ENCODE measurements at regions not wholly inside any gene's neighbourhood (a gene's known extent, or its start where the extent isn't known, plus 50 kb on each side); places are given as distances from the start of the nearest gene placed in this dataset.
"Not testable (repeated sequence)": the region's sequence is repeated elsewhere in the genome, so short reads cannot be mapped to it uniquely, and the experiment has no call there.

DNA sequence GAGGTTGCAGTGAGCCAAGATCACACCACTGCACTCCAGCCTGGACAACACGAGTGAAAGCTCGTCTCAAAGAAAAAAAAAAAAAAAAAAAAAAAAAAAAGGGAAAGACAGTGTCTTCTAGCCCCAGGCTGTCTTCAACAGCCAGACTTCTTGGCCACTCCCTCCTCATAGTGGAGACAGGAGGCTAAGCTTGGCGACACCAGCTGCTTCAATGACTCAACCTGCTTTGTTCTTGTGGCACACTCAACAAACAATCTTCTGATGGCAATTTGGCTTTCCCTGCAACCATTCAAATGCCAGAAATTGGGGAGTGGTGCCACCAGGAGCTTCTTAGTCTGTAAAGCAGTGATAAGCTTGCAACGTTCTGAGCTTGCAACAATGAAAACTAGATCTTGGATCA lies 290.4 kb upstream of the DYNLRB2 start:
- peaks cover 0 to 16% (median 4%) of the 10 kb centered on the region in 5 donors for H3K27me3 Mint-ChIP-seq
- H3K4me3 Mint-ChIP-seq, result no peak overlapping the region
- no peaks in the 10 kb centered on the region for H3K4me1 Mint-ChIP-seq
- H3K36me3 Mint-ChIP-seq, result no peaks in the 10 kb centered on the region
- POLR2A ChIA-PET, result no interaction called here
- DNase-seq, result no peak
- peaks cover 0 to 2% (median 0%) of the 10 kb centered on the region in 9 donors for H3K9me3 Mint-ChIP-seq
- no peak for ATAC-seq
- no peak overlapping the region for H3K27ac Mint-ChIP-seq

DNA sequence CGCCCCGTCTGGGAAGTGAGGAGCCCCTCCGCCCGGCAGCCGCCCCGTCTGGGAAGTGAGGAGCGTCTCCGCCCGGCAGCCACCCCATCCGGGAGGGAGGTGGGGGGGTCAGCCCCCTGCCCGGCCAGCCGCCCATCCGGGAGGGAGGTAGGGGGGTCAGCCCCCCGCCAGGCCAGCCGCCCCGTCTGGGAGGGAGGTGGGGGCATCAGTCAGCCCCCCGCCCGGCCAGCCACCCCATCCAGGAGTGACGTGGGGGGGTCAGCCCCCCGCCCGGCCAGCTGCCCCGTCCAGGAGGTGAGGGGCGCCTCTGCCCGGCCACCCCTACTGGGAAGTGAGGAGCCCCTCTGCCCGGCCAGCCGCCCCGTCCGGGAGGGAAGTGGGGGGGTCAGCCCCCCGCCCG lies 297.5 kb upstream of the DYNLRB2 start:
- H3K9me3 Mint-ChIP-seq, result peaks cover 0 to 28% (median 13%) of the 10 kb centered on the region in 9 donors
- POLR2A ChIA-PET, H3K27ac Mint-ChIP-seq, H3K4me1 Mint-ChIP-seq, ATAC-seq, H3K36me3 Mint-ChIP-seq, DNase-seq, H3K27me3 Mint-ChIP-seq, H3K4me3 Mint-ChIP-seq: not testable (repeated sequence)

DNA sequence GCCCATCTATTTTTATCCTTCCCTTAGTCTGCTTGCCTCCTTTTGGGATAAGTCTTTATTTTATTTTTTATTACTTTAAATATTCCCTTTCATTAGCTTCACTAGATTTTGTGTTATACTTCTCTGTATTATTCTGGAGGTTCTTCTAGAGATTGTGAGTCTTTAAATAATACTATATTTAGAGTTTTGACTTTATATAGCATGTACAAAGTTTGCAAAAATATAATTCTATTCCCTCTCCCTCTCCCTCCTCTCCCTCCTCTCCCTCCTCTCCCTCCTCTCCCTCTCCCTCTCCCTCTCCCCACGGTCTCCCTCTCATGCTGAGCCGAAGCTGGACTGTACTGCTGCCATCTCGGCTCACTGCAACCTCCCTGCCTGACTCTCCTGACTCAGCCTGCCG lies 298.5 kb upstream of the DYNLRB2 start:
- ATAC-seq, H3K27ac Mint-ChIP-seq, POLR2A ChIA-PET, H3K4me1 Mint-ChIP-seq, H3K36me3 Mint-ChIP-seq, H3K4me3 Mint-ChIP-seq, DNase-seq, H3K27me3 Mint-ChIP-seq: not testable (repeated sequence)
- H3K9me3 Mint-ChIP-seq, result peaks cover 0 to 28% (median 15%) of the 10 kb centered on the region in 9 donors

DNA sequence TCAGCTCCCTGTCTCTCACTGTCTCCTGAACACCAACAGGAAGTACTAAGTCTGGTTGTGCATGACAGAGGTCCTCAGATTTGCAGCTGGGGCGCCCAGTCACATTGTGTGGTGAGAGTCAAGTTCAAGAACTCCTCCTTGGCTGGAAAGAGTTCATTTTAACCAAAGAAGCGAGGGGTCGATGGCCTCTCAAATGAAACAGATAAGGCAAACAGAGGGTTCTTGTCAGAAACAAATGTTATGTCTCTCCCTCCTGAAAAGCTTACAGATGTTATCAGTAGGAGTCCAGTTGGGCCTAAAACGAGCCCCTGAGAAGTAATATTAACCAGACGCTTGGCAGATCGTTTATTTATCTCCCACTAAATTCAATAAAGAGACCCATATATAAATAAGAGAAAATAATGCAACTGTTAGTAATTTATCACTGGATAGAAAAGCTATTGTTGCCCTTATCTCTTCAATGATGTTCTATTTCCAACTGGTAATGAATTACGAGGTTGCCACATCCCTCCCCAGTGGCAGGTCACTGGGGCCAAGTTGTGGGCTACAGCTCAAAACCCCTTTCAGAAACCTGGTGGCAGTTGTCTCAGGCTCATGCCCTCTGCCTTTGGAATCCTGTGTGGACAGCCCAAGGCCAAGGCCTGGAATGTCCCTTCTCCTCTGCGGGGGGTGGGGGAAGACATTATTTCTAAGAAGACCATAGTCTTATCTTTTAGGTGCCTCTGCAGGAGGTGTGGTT lies 307.5 kb upstream of the DYNLRB2 start:
- DNase-seq (no peak), ATAC-seq (no peak)
- Mint-ChIP-seq H3K4me3 (no peak overlapping the region), H3K27me3 (peaks cover 0 to 3% (median 0%) of the 10 kb centered on the region in 5 donors), H3K27ac (no peak overlapping the region), H3K36me3 (no peaks in the 10 kb centered on the region), H3K4me1 (no peaks in the 10 kb centered on the region), H3K9me3 (peaks cover 0 to 7% (median 3%) of the 10 kb centered on the region in 9 donors)
- POLR2A ChIA-PET, result no interaction called here

DNA sequence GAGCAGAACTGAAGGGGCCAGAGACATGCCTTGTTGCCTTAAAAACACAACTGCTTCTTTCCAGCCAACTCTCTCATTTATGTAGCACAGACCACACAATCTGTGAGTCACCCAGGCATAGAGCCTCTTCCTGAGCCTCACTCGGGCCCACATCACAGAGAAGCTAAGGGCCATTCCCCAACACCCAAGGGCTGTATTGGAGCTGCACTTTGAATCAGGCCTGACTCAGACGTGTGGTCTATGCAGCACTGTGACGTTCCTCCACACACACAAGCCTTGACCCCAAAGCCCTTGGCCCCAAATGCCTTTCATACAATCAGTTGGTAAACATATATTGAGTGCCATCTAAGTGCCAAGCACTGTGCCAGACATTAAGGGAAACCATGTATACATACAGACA lies 308.9 kb upstream of the DYNLRB2 start:
- Mint-ChIP-seq H3K36me3 (no peaks in the 10 kb centered on the region), H3K4me3 (no peak overlapping the region), H3K27me3 (peaks cover 0 to 3% (median 0%) of the 10 kb centered on the region in 5 donors), H3K27ac (no peak overlapping the region), H3K4me1 (no peaks in the 10 kb centered on the region), H3K9me3 (peaks cover 0 to 7% (median 4%) of the 10 kb centered on the region in 9 donors)
- POLR2A ChIA-PET, result no interaction called here
- DNase-seq, result no peak
- ATAC-seq, result no peak

DNA sequence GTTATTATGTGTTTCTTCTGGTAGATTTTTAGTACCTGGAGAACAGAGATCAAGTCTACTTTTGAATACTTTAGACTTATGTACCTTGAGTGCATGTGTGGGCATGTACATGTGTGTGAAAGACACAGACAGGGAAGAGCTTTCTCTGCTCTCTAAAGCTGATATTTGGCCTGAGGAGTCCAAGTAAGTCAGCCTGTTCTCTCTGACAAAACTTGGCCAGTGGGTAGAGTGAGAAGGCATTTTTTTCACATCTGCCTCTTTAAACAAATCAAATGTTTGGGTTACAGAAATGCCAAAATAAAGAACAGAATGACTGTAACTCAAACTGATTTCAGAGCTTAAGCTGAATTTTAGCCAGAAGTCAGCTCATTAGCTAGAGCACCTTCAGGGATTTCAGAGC lies 309.7 kb upstream of the DYNLRB2 start:
- DNase-seq (no peak), ATAC-seq (no peak)
- Mint-ChIP-seq H3K4me3 (no peak overlapping the region), H3K27ac (no peak overlapping the region), H3K9me3 (peaks cover 0 to 14% (median 7%) of the 10 kb centered on the region in 9 donors), H3K27me3 (peaks cover 0 to 3% (median 0%) of the 10 kb centered on the region in 5 donors), H3K36me3 (peaks cover 0 to 2% (median 0%) of the 10 kb centered on the region in 3 donors), H3K4me1 (no peaks in the 10 kb centered on the region)
- POLR2A ChIA-PET, result no interaction called here

DNA sequence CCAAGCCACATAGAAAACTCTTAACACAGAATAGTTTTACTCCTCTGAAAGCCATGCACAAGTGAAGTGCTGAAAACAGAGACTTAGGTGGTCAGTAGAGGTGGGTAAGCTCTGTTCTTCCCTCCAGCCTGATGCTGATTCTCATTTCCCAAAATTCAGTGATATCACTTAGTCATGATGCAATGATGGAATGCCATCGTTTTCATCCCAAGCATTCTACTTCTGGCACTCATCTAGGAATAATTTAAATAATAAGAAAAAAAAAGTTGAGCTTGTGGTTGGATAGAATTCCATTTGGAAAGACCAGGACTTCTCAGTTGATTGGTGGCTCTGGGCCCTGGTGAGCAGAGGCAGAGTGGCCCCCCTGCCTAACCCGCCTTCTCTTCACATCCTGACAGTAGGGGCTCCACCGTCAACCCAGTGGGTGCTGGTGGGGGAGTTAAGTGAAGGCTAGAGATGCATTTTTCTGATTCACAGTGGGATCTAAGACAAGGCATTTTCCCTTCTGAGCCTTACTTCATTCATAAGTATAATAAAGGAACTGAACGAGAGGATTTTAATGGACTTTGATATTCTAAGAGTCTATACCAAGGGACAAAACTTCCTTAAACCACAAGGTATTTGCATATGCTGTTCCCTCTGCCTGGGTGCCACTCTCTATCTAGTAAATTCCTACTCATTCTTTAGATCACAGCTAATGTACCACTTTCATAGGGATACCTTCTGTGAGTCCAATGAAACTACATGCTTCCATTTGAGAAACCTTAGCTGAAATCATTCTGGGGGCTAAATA lies 310.3 kb upstream of the DYNLRB2 start:
- DNase-seq, result no peak
- ATAC-seq, result no peak
- Mint-ChIP-seq H3K36me3 (peaks cover 0 to 5% (median 0%) of the 10 kb centered on the region in 3 donors), H3K4me1 (no peaks in the 10 kb centered on the region), H3K27ac (no peak overlapping the region), H3K27me3 (peaks cover 0 to 3% (median 0%) of the 10 kb centered on the region in 5 donors), H3K4me3 (no peak overlapping the region), H3K9me3 (peaks cover 0 to 17% (median 9%) of the 10 kb centered on the region in 9 donors)
- POLR2A ChIA-PET, result no interaction called here

DNA sequence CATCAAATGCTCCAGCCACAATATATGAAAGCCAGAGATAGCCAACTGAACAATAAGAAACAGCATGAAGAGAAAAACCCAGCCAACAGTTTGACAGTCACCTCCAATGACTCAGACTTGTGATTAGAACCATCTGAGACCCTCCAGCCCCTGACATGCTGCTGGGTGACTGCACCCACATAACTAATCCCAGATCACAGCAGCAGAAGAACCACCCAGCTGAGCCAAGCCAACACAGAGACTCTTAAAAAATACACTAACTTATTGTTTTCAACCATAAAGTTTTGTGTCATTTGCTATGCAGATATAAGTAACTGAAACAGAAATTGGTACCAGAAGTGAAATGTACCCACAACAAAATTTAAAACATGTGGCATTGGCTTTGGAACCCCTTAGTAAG lies 314.3 kb upstream of the DYNLRB2 start:
- H3K27ac Mint-ChIP-seq, result no peak overlapping the region
- peaks cover 0 to 33% (median 10%) of the 10 kb centered on the region in 9 donors for H3K9me3 Mint-ChIP-seq
- POLR2A ChIA-PET, result no interaction called here
- peaks cover 0 to 3% (median 0%) of the 10 kb centered on the region in 5 donors for H3K27me3 Mint-ChIP-seq
- H3K36me3 Mint-ChIP-seq, result peaks cover 0 to 5% (median 0%) of the 10 kb centered on the region in 3 donors
- no peak overlapping the region for H3K4me3 Mint-ChIP-seq
- no peak for DNase-seq
- no peaks in the 10 kb centered on the region for H3K4me1 Mint-ChIP-seq
- no peak for ATAC-seq

DNA sequence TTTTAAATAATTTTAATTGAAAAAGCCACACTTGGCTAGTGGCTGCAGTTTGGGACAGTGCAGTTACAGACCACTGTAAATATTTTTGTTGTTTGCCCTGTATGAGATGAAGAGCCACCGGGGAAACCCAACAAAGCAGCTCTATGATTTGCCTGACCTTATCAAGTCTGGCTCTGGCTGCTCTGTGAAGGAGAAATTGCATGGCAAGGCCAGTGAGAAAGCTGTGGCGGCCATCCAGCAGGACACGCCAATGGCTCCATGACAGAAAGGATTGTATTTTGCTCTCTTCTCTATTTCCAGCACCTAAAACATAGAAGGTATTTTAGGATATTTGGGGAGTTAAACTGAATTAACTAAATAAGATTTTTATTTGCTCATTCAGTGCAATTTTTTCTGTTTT lies 330.0 kb upstream of the DYNLRB2 start:
- H3K36me3 Mint-ChIP-seq, result no peaks in the 10 kb centered on the region
- H3K9me3 Mint-ChIP-seq, result peaks cover 0 to 12% (median 3%) of the 10 kb centered on the region in 9 donors
- H3K27ac Mint-ChIP-seq, result no peak overlapping the region
- POLR2A ChIA-PET, result no interaction called here
- no peak overlapping the region for H3K4me3 Mint-ChIP-seq
- no peaks in the 10 kb centered on the region for H3K4me1 Mint-ChIP-seq
- DNase-seq, result no peak
- ATAC-seq, result no peak
- peaks cover 2 to 13% (median 8%) of the 10 kb centered on the region in 5 donors for H3K27me3 Mint-ChIP-seq

DNA sequence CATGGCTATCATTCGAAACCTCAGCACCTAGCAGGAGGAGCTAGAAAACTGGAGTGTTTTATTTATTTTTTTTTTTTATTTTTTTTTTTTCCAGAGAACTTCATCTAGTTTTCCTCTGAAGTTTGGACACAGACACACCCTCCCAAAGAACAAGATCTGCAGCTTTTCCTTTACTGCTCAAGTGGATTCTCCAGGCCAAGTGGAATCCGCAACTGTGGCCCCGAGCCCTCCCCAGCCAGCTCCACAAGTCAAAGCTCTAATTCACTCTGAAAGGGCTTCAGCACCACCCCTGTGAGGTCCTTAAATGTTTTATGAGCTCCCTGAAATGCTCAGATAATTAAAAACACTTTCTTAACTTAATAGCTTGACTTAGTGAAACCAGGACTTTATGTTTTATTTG lies 332.1 kb upstream of the DYNLRB2 start:
- Mint-ChIP-seq H3K4me3 (no peak overlapping the region), H3K36me3 (no peaks in the 10 kb centered on the region), H3K27ac (no peak overlapping the region), H3K9me3 (peaks cover 0 to 9% (median 0%) of the 10 kb centered on the region in 9 donors), H3K27me3 (peaks cover 2 to 18% (median 8%) of the 10 kb centered on the region in 5 donors), H3K4me1 (no peaks in the 10 kb centered on the region)
- ATAC-seq (no peak), DNase-seq (no peak)
- POLR2A ChIA-PET, result no interaction called here

DNA sequence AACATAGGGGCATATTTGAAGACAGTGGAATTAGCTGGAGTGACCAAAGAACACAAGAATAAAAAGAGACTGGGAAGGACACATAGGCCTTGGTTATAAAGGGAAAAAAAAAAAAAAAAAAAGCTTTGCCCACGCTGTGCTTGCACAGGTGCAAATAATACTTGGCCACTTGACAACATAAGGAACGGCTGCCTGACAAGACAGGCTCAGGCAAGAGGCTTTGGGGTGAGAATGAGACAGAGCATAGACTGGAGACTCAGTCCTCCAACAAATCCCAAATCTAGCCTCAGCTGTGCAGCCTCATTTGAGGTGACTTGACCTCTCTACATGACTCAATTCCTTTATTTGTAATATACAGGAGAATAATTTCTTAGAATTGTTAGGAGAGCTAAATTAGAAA lies 332.8 kb upstream of the DYNLRB2 start:
- no peak overlapping the region for H3K4me3 Mint-ChIP-seq
- DNase-seq (no peak), ATAC-seq (no peak)
- H3K36me3 Mint-ChIP-seq, result no peaks in the 10 kb centered on the region
- H3K27ac Mint-ChIP-seq, result no peak overlapping the region
- no peaks in the 10 kb centered on the region for H3K4me1 Mint-ChIP-seq
- H3K27me3 Mint-ChIP-seq, result peaks cover 2 to 18% (median 8%) of the 10 kb centered on the region in 5 donors
- H3K9me3 Mint-ChIP-seq, result peaks cover 0 to 9% (median 0%) of the 10 kb centered on the region in 9 donors
- POLR2A ChIA-PET, result interaction anchor here (0.7 kb wide), 1 partner anchor 1482 kb away, joined by 7 read pairs; no protein-coding TSS in a partner anchor

DNA sequence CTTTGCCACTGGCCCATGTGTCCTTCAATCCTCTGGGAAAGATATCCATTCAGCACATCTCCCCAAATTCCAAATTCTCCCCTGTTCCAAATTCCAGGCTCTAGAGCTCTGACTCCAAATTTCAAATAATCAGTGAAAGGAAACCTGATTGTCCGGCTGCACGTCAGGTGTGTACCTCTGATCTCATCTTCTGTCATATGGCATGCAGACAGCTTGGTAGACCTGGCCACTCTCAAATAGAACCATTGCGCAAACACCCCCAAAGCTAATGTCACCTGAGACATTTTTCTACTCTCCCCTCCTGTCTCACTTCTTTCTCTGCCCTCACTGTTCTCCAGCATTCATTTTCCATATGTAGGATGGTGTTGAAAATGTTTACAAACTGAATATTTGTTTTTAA lies 337.0 kb upstream of the DYNLRB2 start:
- POLR2A ChIA-PET, result no interaction called here
- Mint-ChIP-seq H3K27me3 (peaks cover 0 to 24% (median 9%) of the 10 kb centered on the region in 5 donors), H3K4me1 (no peaks in the 10 kb centered on the region), H3K36me3 (no peaks in the 10 kb centered on the region), H3K27ac (no peak overlapping the region), H3K9me3 (peaks cover 0 to 9% (median 0%) of the 10 kb centered on the region in 9 donors), H3K4me3 (no peak overlapping the region)
- no peak for ATAC-seq
- DNase-seq, result no peak

DNA sequence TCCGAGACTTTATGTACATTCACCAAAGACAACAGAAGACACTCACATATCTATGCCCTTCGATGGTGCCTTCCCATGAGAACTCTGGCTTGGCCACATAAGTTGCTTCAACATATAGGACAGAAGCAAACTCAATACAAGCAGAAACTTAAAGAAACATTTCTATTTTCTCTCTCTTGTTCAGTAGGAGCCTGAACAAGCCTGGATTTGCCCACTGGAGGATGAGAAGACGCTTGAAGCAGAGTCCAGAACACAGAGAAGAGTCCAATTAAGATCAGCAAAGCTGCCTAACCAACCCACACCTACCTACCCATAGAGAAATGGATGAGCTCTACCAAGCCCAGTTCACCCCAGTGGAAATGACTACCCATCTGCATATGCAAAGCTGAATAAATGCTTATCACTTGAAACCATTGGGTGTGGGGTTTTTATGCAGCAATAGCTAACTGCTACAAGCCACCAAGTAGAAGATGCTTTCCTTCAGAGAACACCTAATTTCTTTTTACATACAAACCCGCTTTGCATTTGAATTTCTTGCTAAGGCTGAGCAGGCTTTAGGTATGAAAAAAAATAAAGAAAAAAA lies 337.9 kb upstream of the DYNLRB2 start:
- no peak overlapping the region for H3K27ac Mint-ChIP-seq
- no peaks in the 10 kb centered on the region for H3K36me3 Mint-ChIP-seq
- H3K9me3 Mint-ChIP-seq, result peaks cover 0 to 9% (median 0%) of the 10 kb centered on the region in 9 donors
- ATAC-seq (no peak), DNase-seq (no peak)
- no peaks in the 10 kb centered on the region for H3K4me1 Mint-ChIP-seq
- no peak overlapping the region for H3K4me3 Mint-ChIP-seq
- H3K27me3 Mint-ChIP-seq, result peaks cover 0 to 24% (median 9%) of the 10 kb centered on the region in 5 donors
- POLR2A ChIA-PET, result no interaction called here

Data from naive thymus-derived CD8-positive, alpha-beta T cell (primary cell).